GM21576 (cell line): ENCODE measurements at regions not wholly inside any gene's neighbourhood (a gene's known extent, or its start where the extent isn't known, plus 50 kb on each side); places are given as distances from the start of the nearest gene placed in this dataset.
"Not testable (repeated sequence)": the region's sequence is repeated elsewhere in the genome, so short reads cannot be mapped to it uniquely, and the experiment has no call there.

Source experiments
- ATAC-seq: cut with Tn5 transposase; IDR thresholded peaks from one replicate; pipeline ENCODE4 v1.9.1; 2021; ENCODE audit warnings: mild to moderate bottlenecking, moderate library complexity; ENCODE audit not compliant: unreplicated experiment

DNA sequence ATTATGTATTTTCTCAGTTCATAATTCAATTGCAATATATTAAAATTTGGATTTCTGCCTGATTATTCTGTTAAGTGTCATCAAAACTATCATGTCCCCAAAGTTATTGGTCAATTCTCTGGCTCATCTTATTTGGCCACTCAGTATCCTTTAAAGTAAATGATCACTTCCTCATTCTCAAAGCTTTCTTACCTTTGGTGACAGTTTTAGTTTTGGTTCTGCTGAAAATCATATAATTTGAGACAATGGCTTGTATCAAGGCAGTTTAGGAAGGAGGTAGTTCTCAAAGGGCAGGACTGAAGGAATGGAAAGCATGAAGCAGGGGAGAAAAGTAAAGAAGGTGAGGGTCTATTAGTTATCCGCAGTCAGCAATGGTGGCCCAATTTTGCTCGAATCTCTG, 1832.1 kb downstream of the ARAP2 start:
- no peak for ATAC-seq

DNA sequence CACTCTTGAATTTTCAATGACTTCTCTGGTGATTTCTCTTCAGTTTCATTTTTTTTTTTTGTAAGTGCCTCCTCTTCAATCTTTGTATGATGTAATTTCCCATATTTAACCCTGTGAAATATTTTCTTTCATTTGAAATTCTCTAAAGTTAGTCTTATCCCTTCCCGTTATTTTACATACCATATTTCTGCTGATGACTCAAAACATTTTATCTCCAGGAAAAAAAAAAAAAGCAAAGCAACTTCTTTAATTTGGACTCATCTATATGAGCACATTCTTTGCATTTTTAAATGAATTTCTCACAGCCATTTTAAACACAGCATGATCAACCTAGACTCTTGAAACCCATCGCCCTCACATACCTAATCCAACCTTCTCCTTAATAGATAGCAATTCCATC, 1831.4 kb downstream of the ARAP2 start:
- ATAC-seq = no peak

GRCh38 chr4:34417160-34417559, 1827.2 kb downstream of the ARAP2 start:
- ATAC-seq = no peak

DNA sequence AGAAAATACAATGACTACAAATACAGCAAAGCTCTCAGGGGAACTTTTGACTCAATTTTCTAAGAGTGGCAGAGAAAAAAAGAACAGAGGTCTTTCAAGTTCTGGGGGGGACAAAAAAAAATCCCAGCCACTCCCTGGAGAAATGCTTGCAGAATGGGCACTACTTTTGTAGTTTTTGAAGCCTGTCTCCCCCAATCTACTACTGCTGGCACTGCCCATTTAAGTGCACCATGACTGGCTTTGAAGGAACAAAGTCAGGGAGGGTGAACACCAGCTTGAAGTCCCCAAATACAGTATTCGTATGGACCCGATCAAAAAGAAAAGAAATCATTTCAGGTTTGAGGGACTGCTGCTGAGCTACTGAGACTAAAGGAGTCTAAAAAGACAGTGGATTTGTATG, 1824.4 kb downstream of the ARAP2 start:
- no peak for ATAC-seq

DNA sequence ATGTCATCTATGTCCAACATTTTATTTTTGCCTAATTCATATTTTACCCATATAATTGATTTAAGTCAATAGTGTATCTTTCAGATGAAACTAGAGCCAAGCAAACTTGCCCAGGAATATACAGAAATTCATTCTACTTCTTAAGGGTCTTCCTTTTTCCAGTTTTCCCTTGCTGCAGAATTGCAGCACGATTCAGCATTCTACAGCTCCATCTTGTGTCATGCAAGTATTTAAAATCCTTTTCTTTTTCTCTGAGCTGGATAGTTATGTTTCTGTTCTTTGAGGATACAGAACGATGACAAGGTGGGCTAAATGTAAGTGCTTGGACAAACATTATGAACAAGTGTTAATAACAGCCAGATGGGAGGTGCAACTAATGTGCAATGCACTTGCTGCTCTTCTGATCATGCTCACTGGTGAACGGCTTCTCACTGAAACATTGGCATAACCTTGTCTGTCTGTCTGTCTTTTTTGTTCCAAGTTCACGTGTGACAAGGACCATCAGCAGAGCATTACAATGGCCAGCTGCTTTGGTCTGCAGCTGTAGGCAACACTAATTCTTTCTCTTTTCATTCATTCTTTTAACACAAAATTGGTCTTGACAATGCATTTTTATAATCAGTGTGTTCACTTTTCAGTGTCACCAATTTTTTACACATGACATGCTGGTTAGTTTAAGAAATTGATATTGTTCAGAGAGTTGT, 1821.7 kb downstream of the ARAP2 start:
- no peak for ATAC-seq

GRCh38 chr4:34432706-34433105, 1811.6 kb downstream of the ARAP2 start:
- no peak for ATAC-seq

DNA sequence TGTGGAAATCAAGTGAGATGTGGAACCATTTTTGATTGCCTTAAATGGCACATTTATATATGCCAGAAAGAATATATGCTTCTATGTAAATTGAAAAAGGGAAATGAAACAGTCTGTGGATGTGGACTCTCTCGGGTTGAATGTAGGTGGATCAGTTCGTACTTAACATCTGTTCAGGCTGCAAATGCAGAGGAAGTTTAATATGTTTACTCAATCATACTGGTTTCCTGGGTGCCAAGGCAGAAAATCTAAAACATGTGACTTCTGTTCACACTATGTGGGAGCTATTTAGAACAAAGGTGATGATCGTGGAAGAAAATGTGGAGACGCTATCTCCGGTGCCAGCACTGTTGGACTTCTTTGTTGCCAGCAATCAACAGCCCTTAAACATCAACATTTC, 1809.9 kb downstream of the ARAP2 start:
- not testable (repeated sequence) for ATAC-seq

DNA sequence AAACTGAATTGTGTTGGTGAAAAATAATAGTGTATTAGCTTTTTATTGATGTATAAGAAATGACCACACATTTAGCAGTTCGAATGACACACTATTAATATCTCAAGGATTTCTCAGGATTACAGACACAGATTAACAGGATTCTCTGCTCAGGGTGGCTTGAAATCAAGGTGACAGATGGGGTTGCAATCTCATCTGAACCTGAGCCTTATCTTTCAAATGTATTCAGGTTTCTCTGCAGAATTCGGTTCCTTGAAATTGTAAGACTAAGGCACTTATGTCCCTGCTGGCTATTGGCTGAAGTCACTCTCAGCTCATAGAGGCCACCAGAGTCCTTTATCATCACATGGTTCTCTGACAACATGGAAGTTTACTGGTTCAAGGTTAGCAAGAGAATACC, 1780.1 kb downstream of the ARAP2 start:
- no peak for ATAC-seq

- ATAC-seq = no peak
These were observed 1777.9 kb downstream of the ARAP2 start for GRCh38 chr4:34466411-34466810.

GRCh38 chr4:34469516-34469915, 1774.8 kb downstream of the ARAP2 start:
- ATAC-seq = no peak

GRCh38 chr4:34485252-34485651, 1759.1 kb downstream of the ARAP2 start:
- no peak for ATAC-seq

GRCh38 chr4:34486461-34487363, 1757.6 kb downstream of the ARAP2 start:
- no peak for ATAC-seq

DNA sequence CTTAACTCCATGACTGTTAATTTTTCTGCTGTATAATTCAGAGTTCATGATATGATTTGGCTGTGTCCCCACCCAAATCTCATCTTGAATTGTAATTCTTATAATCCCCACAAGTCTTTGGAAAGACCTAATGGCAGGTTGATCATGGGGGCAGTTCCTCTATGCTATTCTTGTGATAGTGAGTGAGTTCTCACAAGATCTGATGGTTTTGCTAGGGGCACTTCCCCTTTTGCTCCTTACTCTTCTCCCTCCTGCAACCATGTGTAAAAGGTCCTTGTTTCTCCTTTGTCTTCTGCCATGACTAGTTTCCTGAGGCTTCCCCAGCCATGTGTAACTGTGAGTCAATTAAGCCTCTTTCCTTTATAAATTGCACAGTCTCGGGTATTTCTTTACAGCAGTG, 1751.9 kb downstream of the ARAP2 start:
- no peak for ATAC-seq

DNA sequence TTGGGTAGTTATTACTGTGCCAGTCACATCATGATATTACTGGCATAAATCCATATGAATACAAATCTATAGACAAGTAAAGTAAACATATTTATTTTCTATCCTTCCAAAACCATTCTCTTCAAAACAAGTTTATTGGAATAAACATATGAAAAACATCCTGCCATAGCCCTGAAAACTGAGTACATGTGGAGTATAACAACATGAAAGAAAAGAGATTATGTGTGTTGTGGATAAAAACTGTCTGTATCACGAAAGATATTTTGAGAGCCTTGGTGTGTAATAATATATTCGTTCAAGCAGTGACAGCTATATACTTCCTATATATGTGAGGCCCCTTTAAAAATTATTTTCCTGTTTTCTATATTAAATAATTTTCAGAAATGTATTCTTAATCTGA, 1742.2 kb downstream of the ARAP2 start:
- ATAC-seq = no peak

DNA sequence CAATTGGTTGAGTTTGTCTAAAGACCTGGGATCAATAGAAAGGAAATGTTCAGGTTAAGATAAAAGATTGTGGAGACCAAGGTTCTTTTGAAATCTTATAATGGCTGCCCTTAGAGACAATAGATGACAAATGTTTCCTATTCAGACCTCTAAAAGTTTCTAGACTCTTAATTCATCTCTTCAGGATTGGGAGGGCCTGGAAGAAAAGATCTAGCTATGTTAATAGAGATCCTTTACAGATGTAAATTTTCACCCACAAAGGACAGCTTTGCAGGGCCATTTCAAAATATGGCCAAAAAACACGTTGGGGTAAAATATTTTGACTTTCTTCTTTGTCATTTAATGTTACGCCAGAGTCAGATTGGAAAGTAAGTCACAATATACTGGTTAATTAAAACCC, 1739.6 kb downstream of the ARAP2 start:
- not testable (repeated sequence) for ATAC-seq

DNA sequence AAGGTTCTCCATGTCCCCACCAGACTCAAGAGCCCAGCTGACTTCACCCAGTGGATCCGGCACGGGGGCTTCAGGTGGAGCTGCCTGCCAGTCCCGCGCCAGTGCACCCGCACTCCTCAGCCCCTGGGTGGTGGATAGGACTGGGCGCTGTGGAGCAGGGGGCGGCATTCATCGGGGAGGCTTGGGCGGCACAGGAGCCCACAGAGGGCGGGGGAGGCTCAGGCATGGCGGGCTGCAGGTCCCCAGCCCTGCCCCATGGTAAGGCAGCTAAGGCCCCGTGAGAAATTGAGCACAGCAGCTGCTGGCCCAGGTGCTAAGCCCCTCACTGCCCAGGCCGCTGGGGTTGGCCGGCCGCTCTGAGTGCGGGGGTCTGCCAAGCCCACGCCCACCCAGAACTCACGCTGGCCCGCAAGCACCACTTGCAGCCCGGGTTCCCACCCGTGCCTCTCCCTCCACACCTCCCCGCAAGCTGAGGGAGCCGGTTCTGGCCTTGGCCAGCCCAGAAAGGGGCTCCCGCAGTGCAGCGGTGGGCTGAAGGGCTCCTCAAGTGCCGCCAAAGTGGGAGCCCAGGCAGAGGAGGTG, 1737.7 kb downstream of the ARAP2 start:
- not testable (repeated sequence) for ATAC-seq

GRCh38 chr4:34512616-34513015, 1731.7 kb downstream of the ARAP2 start:
- ATAC-seq = no peak

DNA sequence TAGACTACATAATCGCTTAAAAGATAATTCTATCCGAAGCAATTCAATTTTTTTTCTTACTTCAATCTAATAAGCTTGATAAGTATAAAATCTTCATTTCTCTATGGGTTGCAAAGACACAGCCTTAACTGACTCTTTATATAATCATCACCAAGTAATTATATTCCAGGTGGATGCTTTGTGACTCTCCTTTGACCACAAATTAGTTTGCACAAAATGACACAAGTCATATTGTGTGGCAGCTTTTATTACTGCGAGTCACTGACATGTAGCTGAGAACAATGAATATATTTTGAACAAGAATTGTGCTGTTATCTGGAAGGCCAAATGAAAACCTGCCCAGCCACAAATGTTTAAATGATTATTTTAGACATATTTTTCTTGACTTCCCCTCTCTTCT, 1727.8 kb downstream of the ARAP2 start:
- ATAC-seq = no peak

DNA sequence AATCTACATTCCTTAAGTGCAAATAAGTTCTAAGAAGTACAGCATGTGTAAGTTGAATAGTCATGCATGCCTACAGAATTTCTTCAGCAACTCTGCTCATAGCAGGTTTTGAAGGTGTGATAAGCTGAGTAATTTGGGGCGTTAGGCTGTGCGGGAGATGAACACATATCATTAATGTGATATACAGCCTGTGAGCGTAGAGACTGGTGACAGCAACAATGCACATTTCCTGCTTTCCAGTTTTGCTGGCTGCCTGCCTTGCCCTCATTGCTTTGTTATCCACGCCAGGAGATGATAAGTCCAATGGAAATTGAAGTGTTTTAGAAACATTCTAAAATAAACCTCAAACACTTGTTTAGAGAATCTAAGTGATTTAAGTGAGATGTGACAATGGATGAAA, 1709.4 kb downstream of the ARAP2 start:
- no peak for ATAC-seq

- no peak for ATAC-seq
These were observed 1678.2 kb downstream of the ARAP2 start for GRCh38 chr4:34566091-34566490.

GRCh38 chr4:34572026-34572425, 1672.3 kb downstream of the ARAP2 start:
- ATAC-seq = no peak

- ATAC-seq = no peak
These were observed 1629.0 kb downstream of the ARAP2 start for GRCh38 chr4:34615315-34615714.
